WERI-Rb-1 (cell line): ENCODE measurements at regions not wholly inside any gene's neighbourhood (a gene's known extent, or its start where the extent isn't known, plus 50 kb on each side); places are given as distances from the start of the nearest gene placed in this dataset.

Experiments used
- DNase-seq: peaks from one replicate; pipeline ENCODE4 v3.0.0-alpha.2; 2020
- H3K27ac ChIP-seq: fragments of 250-450 bp; sonication (Bioruptor Pico); 2 replicates; pipeline ENCODE4 v1.5.1; 2020; ENCODE audit warnings: mild to moderate bottlenecking, moderate library complexity
- H3K27me3 ChIP-seq: fragments of 250-450 bp; sonication (Bioruptor Pico); 2 replicates; pipeline ENCODE4 v1.5.1; 2021; ENCODE audit warnings: mild to moderate bottlenecking, low read depth, moderate library complexity; ENCODE audit not compliant: insufficient read depth, severe bottlenecking
- H3K36me3 ChIP-seq: fragments of 250-450 bp; sonication (Bioruptor Pico); 2 replicates; pipeline ENCODE4 v1.5.1; 2020; ENCODE audit warnings: mild to moderate bottlenecking, moderate library complexity
- H3K4me3 ChIP-seq: 2 replicates; pipeline ENCODE4 v1.5.1; 2011; ENCODE audit warnings: low read depth, mild to moderate bottlenecking, control low read depth, low read length
- H3K9me3 ChIP-seq: fragments of 250-450 bp; sonication (Bioruptor Pico); 2 replicates; pipeline ENCODE4 v1.5.1; 2021; ENCODE audit warnings: mild to moderate bottlenecking, moderate library complexity; ENCODE audit not compliant: severe bottlenecking
- CTCF ChIP-seq: IDR thresholded peaks from 2 replicates; pipeline ENCODE4 v1.5.1; 2011; ENCODE audit warnings: low read depth, mild to moderate bottlenecking, control low read depth, inconsistent platforms, low read length

GRCh38 chr2:74740395-74740740 is 86.3 kb downstream of the SEMA4F start:
- Histone ChIP-seq H3K27ac (no peak overlapping the region), H3K27me3 (no peaks in the 10 kb centered on the region), H3K4me3 (no peak overlapping the region), H3K9me3 (peaks cover 3% of the 10 kb centered on the region), H3K36me3 (no peaks in the 10 kb centered on the region)
- no peak for TF ChIP-seq CTCF
- DNase-seq, result no peak

GRCh38 chr2:74740741-74741431 is 86.8 kb downstream of the SEMA4F start:
- H3K9me3 ChIP-seq, result peaks cover 3% of the 10 kb centered on the region
- no peaks in the 10 kb centered on the region for H3K36me3 ChIP-seq
- TF ChIP-seq CTCF, result no peak
- H3K27me3 ChIP-seq, result no peaks in the 10 kb centered on the region
- H3K27ac ChIP-seq, result peak overlapping the region; percentile 50
- DNase-seq, result peak; percentile 64
- H3K4me3 ChIP-seq, result no peak overlapping the region

GRCh38 chr2:74741629-74742028 is 87.6 kb downstream of the SEMA4F start:
- no peaks in the 10 kb centered on the region for H3K27me3 ChIP-seq
- DNase-seq, result peak; percentile 58
- no peak for TF ChIP-seq CTCF
- H3K9me3 ChIP-seq, result peaks cover under 1% of the 10 kb centered on the region
- H3K4me3 ChIP-seq, result no peak overlapping the region; the same call in 1 of the 2 replicates
- H3K27ac ChIP-seq, result peak overlapping the region; percentile 50
- no peaks in the 10 kb centered on the region for H3K36me3 ChIP-seq

- no peak for TF ChIP-seq CTCF
- no peaks in the 10 kb centered on the region for H3K9me3 ChIP-seq
- DNase-seq, result peak; percentile 51
- no peak overlapping the region for H3K4me3 ChIP-seq
- no peaks in the 10 kb centered on the region for H3K36me3 ChIP-seq
- no peak overlapping the region for H3K27ac ChIP-seq
- no peaks in the 10 kb centered on the region for H3K27me3 ChIP-seq
Observed at GRCh38 chr2:74742471-74742870, 88.4 kb downstream of the SEMA4F start.

- H3K27ac ChIP-seq, result no peak overlapping the region
- no peak overlapping the region for H3K4me3 ChIP-seq
- no peaks in the 10 kb centered on the region for H3K27me3 ChIP-seq
- TF ChIP-seq CTCF, result no peak
- H3K36me3 ChIP-seq, result no peaks in the 10 kb centered on the region
- H3K9me3 ChIP-seq, result no peaks in the 10 kb centered on the region
- DNase-seq, result no peak
Observed at GRCh38 chr2:74743039-74743438, 89.0 kb downstream of the SEMA4F start.

- H3K36me3 ChIP-seq, result no peaks in the 10 kb centered on the region
- no peaks in the 10 kb centered on the region for H3K27me3 ChIP-seq
- H3K4me3 ChIP-seq, result no peak overlapping the region
- no peak overlapping the region for H3K27ac ChIP-seq
- no peak for DNase-seq
- no peak for TF ChIP-seq CTCF
- no peaks in the 10 kb centered on the region for H3K9me3 ChIP-seq
Observed at GRCh38 chr2:74743778-74744177, 89.7 kb downstream of the SEMA4F start.
